SW 1271 (cell line): ENCODE measurements at regions not wholly inside any gene's neighbourhood (a gene's known extent, or its start where the extent isn't known, plus 50 kb on each side); places are given as distances from the start of the nearest gene placed in this dataset.

Experiments used
- DNase-seq, 2 experiments: peaks; one replicate each; lab custom pipeline; 2025; lab: John Stamatoyannopoulos, UW

DNA sequence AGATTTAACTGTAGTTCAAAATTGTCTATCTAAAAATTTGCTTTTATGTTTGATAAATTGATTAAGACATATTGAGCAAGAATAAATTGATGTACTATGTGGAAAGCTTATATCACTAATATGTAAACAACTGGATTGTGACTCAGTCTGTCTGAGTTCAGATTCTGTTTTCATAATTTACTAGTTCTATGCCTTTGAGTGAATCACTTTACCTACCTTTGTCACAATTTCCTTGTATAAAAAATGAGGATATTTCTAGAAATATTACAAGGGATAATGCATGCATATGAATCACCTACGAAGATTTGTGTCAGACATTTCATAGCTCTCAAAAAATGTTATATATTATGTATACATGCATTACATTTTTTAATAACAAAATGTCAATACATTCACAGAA lies 245.1 kb upstream of the ZWINT start:
- DNase-seq: no peak

DNA sequence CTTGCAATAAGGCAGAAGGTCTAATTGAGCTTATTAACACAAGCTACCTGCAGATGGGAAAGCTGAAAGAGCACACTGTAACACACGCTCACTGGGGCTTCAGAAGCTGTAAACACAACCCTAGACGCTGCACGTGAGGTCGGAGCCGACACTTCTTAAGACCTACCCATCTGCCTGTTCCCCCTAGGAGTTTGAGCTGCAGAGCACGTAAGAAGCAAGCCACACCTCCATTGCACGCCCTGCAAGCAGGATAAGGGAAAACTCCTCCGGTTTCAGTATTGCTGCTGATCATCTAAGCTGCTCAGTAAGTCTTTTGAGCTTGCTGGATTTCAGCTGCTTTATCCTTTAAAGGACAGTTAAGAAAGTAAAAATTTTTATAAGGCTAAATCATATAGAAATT lies 244.0 kb upstream of the ZWINT start:
- no peak for DNase-seq

DNA sequence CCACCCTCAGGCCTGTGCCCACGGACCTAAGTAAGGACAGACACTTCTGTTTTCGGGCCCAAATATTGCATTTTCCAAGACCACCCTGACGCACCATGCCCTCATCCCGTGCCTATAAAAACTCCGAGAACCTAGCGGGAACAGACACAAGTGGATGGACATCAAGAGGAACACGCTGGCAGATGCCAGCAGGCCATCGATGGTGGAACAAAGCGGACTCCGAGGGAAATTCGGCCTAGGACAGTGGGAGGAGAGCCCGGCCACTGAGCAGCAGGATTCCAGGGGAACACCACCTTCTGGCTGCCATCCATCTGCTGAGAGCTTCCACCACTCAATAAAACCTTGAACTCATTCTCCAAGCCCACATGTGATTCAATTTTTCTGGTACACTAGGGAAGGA lies 243.6 kb upstream of the ZWINT start:
- DNase-seq: no peak

DNA sequence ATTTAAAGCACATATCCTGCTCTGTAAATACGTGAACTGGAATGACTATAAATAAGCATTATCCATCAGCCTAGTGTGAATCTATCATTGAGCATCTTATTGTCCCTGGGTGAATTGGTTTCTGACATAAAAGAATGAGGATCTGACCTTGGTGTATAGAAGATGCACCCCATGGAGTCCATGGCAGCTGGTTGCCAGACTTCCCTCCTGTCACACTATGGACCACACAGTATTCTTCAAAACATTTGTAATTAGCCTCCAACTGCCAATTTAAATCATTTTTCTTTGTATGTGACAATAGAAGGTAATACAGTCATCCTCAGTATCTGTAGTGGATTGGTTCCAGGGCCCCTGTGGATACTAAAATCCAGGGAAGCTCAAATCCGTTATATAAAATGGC lies 238.1 kb upstream of the ZWINT start:
- DNase-seq: no peak

DNA sequence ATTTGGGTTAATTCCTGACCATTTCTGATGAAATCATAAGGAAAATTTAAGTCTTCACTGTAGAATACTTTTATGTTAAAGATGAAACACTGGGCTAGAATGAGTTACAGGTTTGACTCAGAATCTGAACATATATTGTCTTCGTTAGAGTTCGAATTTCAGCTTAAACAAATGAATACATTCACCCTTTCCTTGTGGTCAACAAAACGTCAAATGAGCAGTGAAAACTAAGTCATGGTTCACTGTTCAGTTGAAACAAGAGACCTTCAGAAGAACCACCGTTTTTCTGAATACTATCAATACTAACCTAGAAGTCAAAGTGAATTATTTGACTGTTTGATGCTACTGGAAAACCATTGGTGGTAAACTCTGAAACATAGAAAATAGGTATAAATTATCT lies 235.2 kb upstream of the ZWINT start:
- no peak for DNase-seq

DNA sequence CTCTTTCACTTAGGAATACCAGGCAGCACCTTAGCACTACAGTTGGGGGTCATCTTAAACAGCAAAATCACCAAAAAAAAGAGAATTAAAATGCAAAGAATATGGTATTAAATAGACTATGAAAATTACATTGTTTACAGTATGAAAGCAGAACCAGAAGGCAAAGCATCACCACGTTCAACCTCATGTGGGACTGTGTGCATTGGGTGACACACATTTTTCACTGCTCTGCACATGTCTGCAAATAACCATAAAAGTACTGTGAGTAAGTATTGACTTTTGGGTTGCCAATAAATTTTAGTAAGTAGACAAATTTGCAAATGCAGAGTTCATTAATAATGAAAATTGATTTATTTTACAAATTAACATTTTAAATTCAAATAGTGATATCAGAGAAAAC lies 232.1 kb upstream of the ZWINT start:
- DNase-seq: no peak

DNA sequence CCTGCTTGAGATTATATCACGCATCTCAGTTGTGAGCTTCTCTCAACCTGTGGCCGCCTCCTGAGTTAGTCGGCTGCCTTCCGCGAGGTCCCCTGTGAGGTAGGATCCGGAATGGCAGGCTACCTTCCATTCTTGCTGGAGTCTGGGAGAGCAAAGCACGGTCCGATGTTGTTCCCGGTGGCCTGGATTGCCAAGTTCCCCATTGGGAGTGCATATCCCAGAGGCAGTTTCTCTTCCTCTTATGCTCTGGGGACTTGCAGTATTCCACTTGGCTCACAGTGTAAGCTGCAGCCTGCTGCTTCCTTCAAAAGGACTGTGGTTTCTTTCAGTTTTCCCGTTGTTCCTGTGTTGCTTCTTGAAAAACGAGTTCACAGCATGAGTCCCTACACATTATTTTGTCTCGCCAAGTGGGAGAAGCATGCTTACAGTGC lies 225.4 kb upstream of the ZWINT start:
- no peak for DNase-seq

DNA sequence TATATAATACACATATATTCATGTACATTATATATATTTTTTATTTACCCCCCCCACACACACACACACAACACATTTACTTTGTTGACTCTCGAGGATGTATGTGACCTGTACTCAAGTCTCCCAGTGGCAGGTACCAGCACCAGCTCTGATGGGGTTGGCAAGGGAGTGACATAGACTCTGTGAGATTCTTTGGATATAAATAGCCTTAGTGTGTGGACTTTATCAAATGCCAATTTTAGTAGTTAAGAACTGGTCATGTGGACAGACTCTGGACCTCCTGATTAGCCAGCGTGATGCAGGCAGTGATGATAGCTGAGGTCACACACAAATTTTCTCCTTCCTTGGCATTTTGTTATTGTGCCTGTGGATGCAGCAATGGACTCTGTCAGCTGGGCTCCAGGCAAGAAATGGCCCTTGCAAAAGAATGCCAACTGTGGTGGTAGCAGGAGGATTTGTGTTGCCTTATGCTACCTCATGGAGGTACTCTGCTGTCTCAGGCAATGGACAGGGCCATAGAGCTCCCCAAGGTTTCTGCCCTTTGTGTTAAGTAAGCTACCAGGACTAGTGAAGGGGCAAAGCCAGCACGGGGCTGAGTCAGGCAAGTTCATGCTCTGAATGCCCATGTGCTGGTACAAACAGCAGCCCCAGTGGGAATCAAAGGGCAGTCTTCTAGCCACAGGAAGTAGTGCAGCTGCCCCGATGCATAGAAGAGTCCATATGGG lies 224.6 kb upstream of the ZWINT start:
- no peak for DNase-seq

DNA sequence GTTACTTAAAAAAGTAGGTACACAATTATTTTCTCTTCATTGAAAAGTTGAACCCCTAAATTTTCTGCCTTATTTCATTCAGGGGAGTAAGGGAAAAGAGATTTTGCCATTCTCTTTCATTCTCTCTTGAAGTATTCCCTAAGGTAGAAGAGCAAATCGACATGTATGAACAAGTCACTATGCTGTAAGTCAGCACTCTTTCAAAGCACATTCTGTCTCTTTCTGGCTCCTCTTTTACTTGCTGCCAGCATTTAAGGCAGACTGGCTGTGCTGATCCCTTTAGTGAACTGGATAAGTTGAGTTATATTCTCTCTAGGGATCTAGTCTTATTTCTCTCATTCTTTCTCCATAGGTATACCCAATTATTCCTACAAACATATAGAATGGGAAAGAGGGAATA lies 222.3 kb upstream of the ZWINT start:
- no peak for DNase-seq

DNA sequence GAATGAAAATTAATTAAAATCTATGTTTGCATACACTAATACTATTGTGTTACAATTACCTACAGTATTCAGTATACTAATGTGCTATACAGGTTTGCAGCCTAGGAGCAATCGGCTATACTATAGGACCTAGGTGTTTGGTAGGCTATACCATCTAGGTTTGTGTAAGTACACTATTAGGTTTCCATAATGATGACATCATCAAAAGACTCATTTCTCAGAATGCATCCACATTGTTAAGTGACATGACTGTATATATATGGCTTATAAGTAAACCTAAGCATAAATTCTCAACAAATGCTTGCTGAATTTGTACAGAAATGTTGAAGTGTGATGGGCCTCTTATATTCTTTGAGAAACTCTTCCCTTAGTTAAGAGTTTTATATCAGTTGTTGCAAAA lies 206.5 kb upstream of the ZWINT start:
- no peak for DNase-seq

DNA sequence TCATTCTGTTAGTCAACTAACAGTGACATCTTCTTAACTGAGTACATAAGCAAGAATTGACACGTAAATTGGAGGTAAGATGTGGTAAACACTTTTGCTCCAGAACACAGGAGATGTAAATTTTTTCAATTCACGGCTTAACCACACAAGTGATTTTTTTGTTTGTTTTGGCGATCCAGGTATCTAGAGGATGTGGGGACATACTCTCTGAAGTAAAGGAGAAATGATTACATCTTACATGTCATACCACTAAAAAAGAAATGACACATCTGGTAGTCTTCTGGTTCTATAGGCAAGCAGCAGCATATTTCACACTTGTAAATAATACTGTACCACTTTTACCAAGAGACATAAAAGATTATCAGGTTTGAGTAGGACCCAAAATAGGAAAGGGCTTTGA lies 200.3 kb upstream of the ZWINT start:
- DNase-seq: no peak

DNA sequence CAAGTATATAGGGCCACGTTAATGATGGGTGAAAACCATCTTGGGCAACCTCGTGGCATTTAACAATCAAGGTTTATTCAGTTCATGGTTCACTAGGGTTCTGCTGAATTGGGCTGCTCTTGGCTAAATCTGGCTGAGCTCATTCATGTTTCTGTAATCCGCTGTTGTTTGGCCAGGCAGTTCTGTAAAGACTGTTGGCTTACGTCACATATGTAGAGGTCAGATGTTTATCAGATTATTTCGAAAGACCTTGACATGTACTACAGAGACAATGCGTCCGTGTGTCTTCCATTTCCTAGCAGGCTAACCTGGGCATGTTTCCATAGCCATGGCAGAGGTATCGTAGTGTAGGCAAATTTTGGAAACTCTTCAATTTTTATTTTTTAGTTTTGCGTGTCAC lies 190.0 kb upstream of the ZWINT start:
- no peak for DNase-seq

DNA sequence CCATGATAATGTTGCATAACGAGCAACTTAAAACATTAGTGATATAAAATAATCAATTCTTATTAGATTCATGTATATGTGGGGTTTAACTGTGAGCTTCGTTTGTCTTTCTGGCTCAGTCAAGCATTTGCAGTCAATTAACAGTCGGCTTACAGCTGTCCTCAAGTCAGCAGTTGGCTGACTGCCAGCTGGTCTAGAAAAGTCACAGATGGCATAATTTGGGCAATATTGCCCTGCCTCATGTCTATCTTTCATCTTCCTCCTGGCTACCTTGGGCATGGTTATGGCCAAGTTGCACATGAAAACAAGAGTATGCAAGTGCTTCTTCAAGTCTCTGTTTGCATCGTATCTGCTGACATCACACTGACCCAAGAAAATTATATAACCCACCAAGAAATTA lies 186.1 kb upstream of the ZWINT start:
- no peak for DNase-seq

DNA sequence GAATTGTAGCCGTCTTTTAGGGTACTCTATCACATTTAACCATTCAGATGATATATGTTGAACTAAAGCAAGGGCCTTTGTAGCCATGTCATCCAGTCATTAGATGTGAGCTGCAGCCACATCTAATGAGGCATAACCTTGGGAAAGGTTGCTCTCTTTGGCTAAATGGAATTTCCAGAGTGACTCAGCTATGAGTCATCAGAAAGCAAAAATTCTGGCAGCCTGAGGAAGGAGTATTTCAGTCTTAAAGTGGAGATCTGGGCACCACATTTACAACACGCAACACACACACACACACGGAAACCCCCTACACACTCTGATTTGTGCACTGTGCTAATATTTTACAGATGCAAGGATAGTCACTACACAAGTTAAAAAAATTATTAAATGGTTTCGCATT lies 176.9 kb upstream of the ZWINT start:
- peak in 1 of 2 experiments; percentile 45 for DNase-seq

DNA sequence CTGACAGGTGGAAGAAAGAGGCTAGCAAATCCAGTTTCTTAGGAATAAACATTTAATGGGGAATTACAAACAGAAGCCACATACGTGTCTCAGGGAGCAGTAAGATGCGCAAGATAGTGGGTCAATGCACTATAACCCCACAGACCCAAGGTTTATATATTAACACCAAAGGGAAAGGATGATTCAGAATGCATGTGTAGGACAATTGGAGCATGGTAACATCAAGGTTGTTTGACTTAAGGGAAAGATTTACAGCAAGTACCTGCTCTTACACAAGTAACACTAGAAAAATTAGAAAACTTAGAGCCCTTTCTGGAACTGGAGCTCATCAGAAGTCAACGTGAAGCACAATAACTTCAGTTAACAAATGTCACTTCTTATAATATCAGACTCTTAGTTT lies 161.1 kb upstream of the ZWINT start:
- DNase-seq: no peak

DNA sequence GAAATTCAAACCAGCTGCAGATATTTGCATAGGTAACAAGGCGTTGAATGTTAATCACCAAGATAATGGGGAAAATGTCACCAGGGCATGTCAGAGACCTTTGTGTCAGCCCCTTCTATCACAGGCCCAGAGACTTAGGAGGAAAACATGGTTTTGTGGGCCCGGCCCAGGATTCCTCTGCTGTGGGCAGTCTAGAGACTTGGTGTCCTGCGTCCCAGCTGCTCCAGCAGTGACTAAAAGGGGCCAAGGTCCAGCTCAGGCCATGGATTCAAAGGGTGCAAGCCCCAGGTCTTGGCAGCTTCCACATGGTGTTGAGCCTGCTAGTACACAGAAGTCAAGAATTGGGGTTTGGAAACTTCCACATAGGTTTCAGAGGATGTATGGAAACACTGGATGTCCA lies 147.5 kb upstream of the ZWINT start:
- no peak for DNase-seq

DNA sequence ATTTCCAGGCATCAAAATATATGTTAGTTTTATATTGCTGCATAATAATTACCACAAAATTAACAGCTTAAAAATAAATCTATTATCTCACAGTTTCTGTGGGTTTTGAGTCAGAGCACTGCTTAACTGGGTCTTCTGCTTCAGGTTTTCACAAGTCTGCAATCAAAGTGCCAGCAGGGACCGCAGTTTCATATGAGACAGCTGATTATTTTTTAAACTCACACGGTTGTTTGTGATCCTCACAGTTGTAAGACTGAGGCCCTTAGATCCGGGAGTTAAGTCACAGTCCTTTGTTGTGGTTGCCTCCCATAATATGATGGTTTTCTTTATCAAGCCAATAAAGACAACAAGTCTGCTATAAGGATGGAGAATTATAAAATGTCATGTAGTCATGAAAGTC lies 146.0 kb upstream of the ZWINT start:
- no peak for DNase-seq

DNA sequence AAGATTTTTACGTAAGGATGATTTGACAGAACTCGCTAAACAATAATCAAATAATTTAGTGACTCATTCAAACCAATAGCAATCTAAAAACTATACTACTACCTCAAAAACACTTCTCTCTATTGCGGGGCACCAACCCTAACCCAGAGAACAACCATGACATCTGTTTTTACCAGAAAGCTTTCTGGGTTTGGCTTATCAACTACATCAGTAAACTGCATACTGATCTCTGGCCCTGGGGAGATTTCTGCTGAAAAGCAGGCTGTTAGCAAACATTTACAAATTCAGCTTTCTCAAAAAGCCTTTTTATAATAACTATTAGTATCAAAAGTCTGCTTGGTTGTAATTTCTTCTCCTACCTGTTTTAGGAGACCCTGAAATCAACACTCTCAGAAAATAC lies 144.5 kb upstream of the ZWINT start:
- no peak for DNase-seq

DNA sequence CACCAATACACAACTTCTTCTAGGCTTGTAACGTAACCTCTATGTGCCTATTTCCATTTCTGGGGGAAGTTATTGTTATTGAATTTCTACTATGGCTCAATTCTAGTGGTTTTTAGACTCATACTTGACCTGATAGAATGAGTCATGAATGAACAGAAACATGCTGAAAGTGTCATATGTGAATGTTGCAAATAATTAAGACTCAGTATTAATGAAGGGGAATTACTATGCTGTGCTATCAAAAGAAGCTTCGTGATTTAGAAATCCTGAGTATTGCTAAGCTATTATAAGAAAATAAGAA lies 135.1 kb upstream of the ZWINT start:
- DNase-seq: no peak

DNA sequence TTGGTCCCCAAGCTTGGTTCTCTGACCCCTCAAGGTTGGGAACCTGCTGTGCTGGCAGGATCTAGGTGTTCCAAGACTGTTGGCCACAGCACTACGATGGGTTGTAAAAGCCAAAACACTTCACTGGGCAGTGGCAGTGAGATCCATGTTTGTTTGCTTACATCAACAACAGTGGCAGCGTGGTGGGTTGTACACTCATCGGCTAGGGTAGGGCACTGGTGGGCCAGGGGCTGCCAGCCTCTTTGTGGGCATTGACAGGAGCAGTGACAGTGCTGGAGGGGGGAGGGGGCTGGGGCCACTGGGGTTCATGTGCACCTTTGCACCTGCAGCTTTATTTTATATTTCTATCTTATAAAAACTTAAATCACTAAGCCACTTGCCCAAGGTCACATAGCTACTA lies 126.7 kb upstream of the ZWINT start:
- DNase-seq: no peak

DNA sequence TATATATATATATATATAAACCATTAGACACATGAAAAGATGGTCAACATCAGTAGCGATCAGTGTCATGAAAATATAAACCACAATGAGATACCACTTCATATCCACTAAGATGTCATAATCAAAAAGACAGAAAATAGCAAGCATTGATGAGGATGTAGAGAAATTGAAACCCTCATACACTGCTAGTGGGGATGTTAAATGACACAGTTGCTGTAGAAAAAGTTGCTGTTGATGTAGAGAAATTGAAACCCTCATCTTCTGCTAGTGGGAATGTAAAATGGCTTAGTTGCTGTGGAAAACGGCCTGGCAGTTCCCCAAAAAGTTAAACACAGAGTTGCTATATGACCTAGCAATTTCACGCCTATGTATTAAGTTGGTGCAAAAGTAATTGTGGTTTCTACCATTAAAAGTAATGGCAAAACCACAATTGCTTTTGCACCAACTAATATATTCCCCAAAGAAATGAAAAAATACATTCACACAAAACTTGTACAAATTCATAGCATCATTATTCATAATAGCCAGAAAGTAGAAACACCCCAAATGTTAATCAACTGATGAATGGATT lies 120.5 kb upstream of the ZWINT start:
- DNase-seq: no peak

DNA sequence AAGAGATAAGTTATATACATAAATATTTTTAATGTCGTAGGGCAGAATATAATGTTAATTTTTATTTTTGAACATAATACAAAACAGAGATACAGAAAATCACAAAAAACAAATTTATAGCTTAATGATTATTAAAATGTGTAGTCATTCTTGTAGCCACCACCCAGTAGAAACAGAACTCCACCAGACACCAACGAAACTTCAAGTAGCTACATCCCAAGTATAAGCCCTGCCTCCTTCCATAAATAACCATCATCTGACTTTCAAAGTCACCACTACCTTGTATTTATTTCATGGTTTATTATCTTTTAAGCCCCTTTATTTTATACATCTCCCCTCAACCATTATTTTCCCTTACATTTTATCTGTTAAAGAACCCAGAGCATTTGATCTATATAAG lies 111.9 kb upstream of the ZWINT start:
- no peak for DNase-seq

DNA sequence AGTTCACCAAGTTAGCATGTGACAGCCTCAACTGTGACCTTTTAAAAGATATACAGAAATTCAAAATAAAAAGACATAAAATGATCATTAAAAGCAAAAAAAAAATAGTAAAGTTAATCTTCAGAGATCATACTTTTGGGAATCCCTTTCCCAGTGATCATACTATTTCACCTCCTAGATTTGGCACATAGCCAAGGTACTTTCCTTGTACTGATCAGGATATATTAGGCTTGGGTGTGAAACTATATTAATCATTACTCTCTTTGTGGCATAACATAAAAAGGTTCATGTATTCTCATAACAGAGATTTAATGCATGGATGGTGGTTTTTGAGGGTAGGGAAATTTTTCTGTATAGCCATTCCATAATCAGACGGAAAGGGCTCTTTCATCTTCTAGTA lies 109.6 kb upstream of the ZWINT start:
- DNase-seq: no peak

DNA sequence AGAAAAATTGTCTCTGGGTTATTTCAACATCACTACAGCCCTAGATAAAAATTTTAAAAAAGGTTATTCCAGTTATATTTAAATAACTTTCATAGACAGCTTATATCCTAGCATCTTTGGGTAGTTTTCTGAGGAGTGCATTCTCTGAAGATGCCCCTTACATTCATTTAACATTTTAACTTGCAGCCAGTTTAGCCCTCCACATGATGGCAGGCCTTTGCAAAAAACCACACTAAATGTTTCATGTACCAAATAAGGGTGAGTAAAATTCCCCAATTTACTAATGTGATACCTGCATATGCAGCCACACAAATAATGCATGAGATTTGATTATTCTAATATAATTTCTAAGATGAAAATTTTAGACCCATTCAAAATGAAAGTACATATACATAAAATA lies 108.4 kb upstream of the ZWINT start:
- DNase-seq: no peak

DNA sequence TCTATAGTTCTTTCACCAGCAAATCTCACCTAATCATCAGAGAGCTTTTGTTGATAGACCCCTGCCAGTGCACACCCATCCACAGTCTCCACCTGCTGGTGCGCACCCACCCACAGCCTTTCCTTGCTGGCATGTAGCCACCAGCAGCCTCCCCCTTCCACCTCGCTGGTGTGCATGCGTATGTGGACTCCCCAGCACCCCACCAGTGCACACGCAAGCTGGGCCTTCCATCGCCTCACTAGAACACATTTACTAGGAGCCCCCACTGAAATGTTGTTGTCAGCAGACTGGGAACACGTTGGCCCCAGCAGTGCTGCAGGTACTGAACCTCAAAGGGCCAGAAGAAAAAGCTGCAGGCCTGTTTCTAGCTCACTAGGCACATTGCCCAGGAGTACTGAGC lies 104.9 kb upstream of the ZWINT start:
- DNase-seq: no peak
